OCI-LY7 (cell line): ENCODE measurements at regions not wholly inside any gene's neighbourhood (a gene's known extent, or its start where the extent isn't known, plus 50 kb on each side); places are given as distances from the start of the nearest gene placed in this dataset.
A peak's percentile ranks its signal among the peaks of the same experiment; 100 is the strongest.

ENCODE experiments used
- BruUV-seq: library from RNA; stranded (reverse); fragments of 400-500 nt; replicated peaks from 2 replicates; lab custom pipeline; 2021; lab: Mats Ljungman, UMichigan
- CTCF ChIA-PET: fragments of 300-600 bp; sonication (Branson Sonifier 250); formaldehyde crosslinking; loops from one replicate; lab custom pipeline; 2022; ENCODE audit warnings: antibody characterized with exemption; ENCODE audit not compliant: unreplicated experiment; lab: Charles Lee
- POLR2A ChIA-PET: fragments of 300-600 bp; sonication (Branson Sonifier 250); formaldehyde crosslinking; loops from one replicate; lab custom pipeline; 2022; ENCODE audit warnings: antibody characterized with exemption; lab: Charles Lee
- DNase-seq: peaks from one replicate; pipeline ENCODE4 v3.0.0-alpha.2; 2015; ENCODE audit warnings: low spot score
- H2AFZ ChIP-seq: fragments of 200-600 bp; sonication (generic), shearing (Covaris generic); 2 replicates; pipeline ENCODE4 v1.6.1; 2014; ENCODE audit warnings: mild to moderate bottlenecking, antibody characterized with exemption, low read length, moderate library complexity
- H3K27ac ChIP-seq: fragments of 200-600 bp; sonication (generic); 2 replicates; pipeline ENCODE4 v1.5.1; 2014; ENCODE audit warnings: mixed run types, low read depth, mild to moderate bottlenecking, moderate library complexity, low read length, inconsistent platforms; ENCODE audit not compliant: poor library complexity, severe bottlenecking
- H3K36me3 ChIP-seq: fragments of 200-600 bp; sonication (generic); 2 replicates; pipeline ENCODE4 v1.6.1; 2014; ENCODE audit warnings: mild to moderate bottlenecking, antibody characterized with exemption, low read length, moderate library complexity, mixed read lengths; ENCODE audit not compliant: insufficient read depth
- H3K4me1 ChIP-seq: fragments of 200-600 bp; sonication (generic); 2 replicates; pipeline ENCODE4 v1.5.1; 2014; ENCODE audit warnings: mild to moderate bottlenecking, low read length; ENCODE audit not compliant: insufficient read depth, poor library complexity, severe bottlenecking
- H3K4me2 ChIP-seq: fragments of 200-600 bp; sonication (generic); 2 replicates; pipeline ENCODE4 v1.6.1; 2014; ENCODE audit warnings: mild to moderate bottlenecking, low read length
- H3K4me3 ChIP-seq: fragments of 200-600 bp; sonication (generic); 2 replicates; pipeline ENCODE4 v1.5.1; 2014; ENCODE audit warnings: mild to moderate bottlenecking, low read depth, low read length; ENCODE audit not compliant: poor library complexity, severe bottlenecking
- H3K79me2 ChIP-seq: fragments of 200-600 bp; sonication (generic); 2 replicates; pipeline ENCODE4 v1.6.1; 2016; ENCODE audit warnings: low read depth, mild to moderate bottlenecking, low read length, moderate library complexity, mixed read lengths; ENCODE audit not compliant: insufficient read depth
- H3K9me2 ChIP-seq: fragments of 200-600 bp; sonication (generic); 2 replicates; pipeline ENCODE4 v1.6.1; 2016; ENCODE audit warnings: mild to moderate bottlenecking, low read length, mixed read lengths; ENCODE audit not compliant: insufficient read depth
- H3K9me3 ChIP-seq: fragments of 200-600 bp; sonication (generic); 2 replicates; pipeline ENCODE4 v1.6.1; 2014; ENCODE audit warnings: mild to moderate bottlenecking, mixed run types, low read length, mixed read lengths
- H4K20me1 ChIP-seq: fragments of 200-600 bp; sonication (generic); 2 replicates; pipeline ENCODE4 v1.6.1; 2014; ENCODE audit warnings: mild to moderate bottlenecking, antibody characterized with exemption, low read length, moderate library complexity, mixed read lengths; ENCODE audit not compliant: insufficient read depth
- CTCF ChIP-seq: fragments of 200-600 bp; sonication (generic); conservative IDR thresholded peaks from 2 replicates; pipeline ENCODE4 v1.5.1; 2014; ENCODE audit warnings: mild to moderate bottlenecking, antibody characterized with exemption, low read length, moderate library complexity, mixed read lengths
- EZH2phosphoT487 ChIP-seq: fragments of 200-600 bp; sonication (generic); IDR thresholded peaks from 2 replicates; pipeline ENCODE4 v1.6.1; 2018; ENCODE audit warnings: low read depth, borderline replicate concordance, mild to moderate bottlenecking, mixed run types, antibody characterized with exemption, low read length, moderate library complexity, mixed read lengths
- intact Hi-C: fragments of 100-400 bp; cut with micrococcal nuclease; formaldehyde crosslinking; loops from one replicate; pipeline ENCODE4 v1.10.0; 2022; ENCODE audit not compliant: unreplicated experiment

GRCh38 chr2:45337481-45337880 lies 273.6 kb downstream of the SRBD1 start:
- peaks cover 3% of the 10 kb centered on the region for H3K4me1 ChIP-seq
- H3K27ac ChIP-seq = no peak overlapping the region
- POLR2A ChIA-PET = interaction anchor here (0.6 kb wide), 1 partner anchor 1111 kb away, joined by 5 read pairs; no protein-coding TSS in a partner anchor
- no peaks in the 10 kb centered on the region for H3K79me2 ChIP-seq
- no peak for DNase-seq
- H3K36me3 ChIP-seq = no peaks in the 10 kb centered on the region
- H3K9me2 ChIP-seq = no peaks in the 10 kb centered on the region
- H3K4me3 ChIP-seq = no peak overlapping the region
- H4K20me1 ChIP-seq = no peaks in the 10 kb centered on the region
- intact Hi-C loops = no loop called here
- no TSS peak for BruUV-seq
- no peak overlapping the region for H2AFZ ChIP-seq
- no peak for TF ChIP-seq CTCF
- TF ChIP-seq EZH2phosphoT487 = no peak
- CTCF ChIA-PET = no interaction called here
- no peak overlapping the region for H3K4me2 ChIP-seq
- H3K9me3 ChIP-seq = no peaks in the 10 kb centered on the region

GRCh38 chr2:45334205-45334604 lies 276.9 kb downstream of the SRBD1 start:
- POLR2A ChIA-PET = no interaction called here
- no peak overlapping the region for H3K4me2 ChIP-seq
- peaks cover 14% of the 10 kb centered on the region for H3K4me1 ChIP-seq
- H4K20me1 ChIP-seq = no peaks in the 10 kb centered on the region
- DNase-seq = no peak
- intact Hi-C loops = no loop called here
- H3K36me3 ChIP-seq = no peaks in the 10 kb centered on the region
- CTCF ChIA-PET = no interaction called here
- H3K4me3 ChIP-seq = no peak overlapping the region
- no peak overlapping the region for H3K27ac ChIP-seq
- no peaks in the 10 kb centered on the region for H3K9me3 ChIP-seq
- TF ChIP-seq EZH2phosphoT487 = no peak
- no peak for TF ChIP-seq CTCF
- BruUV-seq = no TSS peak
- no peaks in the 10 kb centered on the region for H3K9me2 ChIP-seq
- no peak overlapping the region for H2AFZ ChIP-seq
- no peaks in the 10 kb centered on the region for H3K79me2 ChIP-seq

- H3K9me2 ChIP-seq = no peaks in the 10 kb centered on the region
- H3K9me3 ChIP-seq = no peaks in the 10 kb centered on the region
- no peak for DNase-seq
- H3K4me2 ChIP-seq = 0 out of 2 replicates have a peak overlapping the region, but pooled peaks have one; percentile 3
- CTCF ChIA-PET = no interaction called here
- POLR2A ChIA-PET = interaction anchor here (0.9 to 1.4 kb wide), 2 partner anchors 10 to 198 kb away, joined by 3 to 5 read pairs; no protein-coding TSS in a partner anchor
- H4K20me1 ChIP-seq = no peaks in the 10 kb centered on the region
- intact Hi-C loops = no loop called here
- H3K4me3 ChIP-seq = no peak overlapping the region
- peaks cover 14% of the 10 kb centered on the region for H3K4me1 ChIP-seq
- H3K27ac ChIP-seq = no peak overlapping the region
- BruUV-seq = no TSS peak
- no peaks in the 10 kb centered on the region for H3K79me2 ChIP-seq
- no peak overlapping the region for H2AFZ ChIP-seq
- TF ChIP-seq EZH2phosphoT487 (no peak), CTCF (no peak)
- no peaks in the 10 kb centered on the region for H3K36me3 ChIP-seq
These were observed 278.5 kb downstream of the SRBD1 start for GRCh38 chr2:45332567-45332966.
